Stomach smooth muscle (tissue), 2 donors: ENCODE measurements at regions not wholly inside any gene's neighbourhood (a gene's known extent, or its start where the extent isn't known, plus 50 kb on each side); places are given as distances from the start of the nearest gene placed in this dataset.
"Not testable (repeated sequence)": the region's sequence is repeated elsewhere in the genome, so short reads cannot be mapped to it uniquely, and the experiment has no call there.

Source experiments
- H3K27ac ChIP-seq: one replicate; pipeline ENCODE4 v1.7.0; 2013; ENCODE audit warnings: mild to moderate bottlenecking, low read length, inconsistent platforms
- H3K27me3 ChIP-seq, 2 donors: one replicate each; pipeline ENCODE4 v1.7.0; 2013; ENCODE audit warnings: low read length in 2 of 2; ENCODE audit not compliant: insufficient read depth in 2 of 2, control insufficient read depth in 1 of 2
- H3K36me3 ChIP-seq, 2 donors: one replicate each; pipeline ENCODE4 v1.7.0; 2013; ENCODE audit warnings: low read length in 2 of 2; ENCODE audit not compliant: control insufficient read depth in 2 of 2, insufficient read depth in 2 of 2
- H3K4me1 ChIP-seq: one replicate; pipeline ENCODE4 v1.7.0; 2013; ENCODE audit warnings: low read length; ENCODE audit not compliant: control insufficient read depth, insufficient read depth
- H3K4me3 ChIP-seq, 2 donors: one replicate each; pipeline ENCODE4 v1.7.0; 2013; ENCODE audit warnings: low read length in 2 of 2
- H3K9ac ChIP-seq, 2 donors: one replicate each; pipeline ENCODE4 v1.7.0; 2013; ENCODE audit warnings: low read length in 2 of 2, mild to moderate bottlenecking in 1 of 2
- H3K9me3 ChIP-seq, 2 donors: one replicate each; pipeline ENCODE4 v1.7.0; 2013; ENCODE audit warnings: low read length in 2 of 2; ENCODE audit not compliant: control insufficient read depth in 2 of 2
- donor health status: healthy.
- donor health status: Pancreatic carcinoma.

DNA sequence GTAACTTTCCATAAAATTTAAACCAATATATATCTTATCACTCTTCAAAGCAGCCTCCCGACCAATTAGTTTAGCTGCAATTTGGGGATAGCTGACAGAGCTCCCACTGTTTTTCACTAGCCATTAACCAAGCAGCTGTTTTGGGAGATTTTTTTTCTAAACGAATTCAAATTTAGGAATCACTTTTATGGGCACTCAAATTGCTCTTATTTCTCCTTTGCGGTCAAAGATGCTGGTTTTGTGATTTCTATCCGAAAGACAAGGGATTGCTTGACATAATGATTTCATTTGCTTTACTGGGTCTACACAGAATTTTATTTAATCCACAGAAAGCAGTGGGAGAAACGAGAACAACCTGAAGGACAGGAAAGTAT, 505.7 kb upstream of the IL12A start:
- H3K4me3 ChIP-seq = no peak overlapping the region
- H3K36me3 ChIP-seq = no peaks in the 10 kb centered on the region
- no peaks in the 10 kb centered on the region for H3K4me1 ChIP-seq
- no peaks in the 10 kb centered on the region for H3K27me3 ChIP-seq
- H3K27ac ChIP-seq = no peak overlapping the region
- no peak overlapping the region for H3K9ac ChIP-seq
- no peaks in the 10 kb centered on the region for H3K9me3 ChIP-seq

DNA sequence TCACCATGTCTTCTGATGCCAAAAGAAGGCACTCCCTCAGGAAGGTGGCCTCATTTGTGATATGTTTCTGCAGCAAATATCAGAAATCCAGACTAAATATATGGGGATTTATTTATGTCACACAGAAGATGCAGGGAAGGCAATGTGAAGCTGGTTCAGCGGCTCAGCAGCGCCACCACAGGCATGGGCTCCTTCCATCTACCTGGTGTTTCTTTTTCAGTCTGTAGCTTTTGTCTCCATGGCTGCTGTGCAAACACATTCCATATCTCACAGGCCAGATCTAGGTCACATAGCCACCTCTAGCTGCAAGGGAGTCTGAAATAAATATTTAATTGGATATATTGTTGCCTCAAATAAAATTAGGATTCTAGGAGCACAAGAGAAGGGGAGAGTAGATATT, 502.1 kb upstream of the IL12A start:
- Histone ChIP-seq H3K36me3 (no peaks in the 10 kb centered on the region), H3K4me3 (no peak overlapping the region), H3K27me3 (no peaks in the 10 kb centered on the region), H3K9me3 (peaks cover 0 to 2% of the 10 kb centered on the region in 2 donors), H3K27ac (no peak overlapping the region), H3K4me1 (no peaks in the 10 kb centered on the region), H3K9ac (no peak overlapping the region)

DNA sequence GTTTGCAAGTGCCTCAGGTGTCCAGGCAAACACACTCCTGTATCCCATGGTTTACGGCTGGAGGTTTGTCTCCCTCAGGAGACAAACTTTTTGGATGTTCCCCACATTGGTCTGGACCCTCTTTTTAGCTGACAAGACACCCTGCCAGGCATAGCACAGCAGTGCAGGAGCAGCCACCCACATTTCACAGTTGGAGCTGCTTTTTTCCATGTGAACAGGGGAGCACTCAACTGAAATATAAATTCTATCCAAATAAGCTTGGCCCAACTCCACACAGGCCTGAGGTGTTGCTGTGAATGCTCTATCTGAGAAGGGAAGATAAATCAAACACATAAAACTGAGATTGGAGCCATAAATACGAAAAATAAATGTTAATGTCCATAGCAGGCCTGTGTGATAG, 501.3 kb upstream of the IL12A start:
- H3K4me1 ChIP-seq = no peaks in the 10 kb centered on the region
- no peaks in the 10 kb centered on the region for H3K27me3 ChIP-seq
- no peak overlapping the region for H3K27ac ChIP-seq
- H3K9ac ChIP-seq = no peak overlapping the region
- H3K9me3 ChIP-seq = peaks cover 0 to 2% of the 10 kb centered on the region in 2 donors
- no peak overlapping the region for H3K4me3 ChIP-seq
- no peaks in the 10 kb centered on the region for H3K36me3 ChIP-seq

- Histone ChIP-seq H3K27me3 (no peaks in the 10 kb centered on the region), H3K36me3 (no peaks in the 10 kb centered on the region), H3K4me3 (no peak overlapping the region), H3K9ac (no peak overlapping the region), H3K27ac (no peak overlapping the region), H3K4me1 (no peaks in the 10 kb centered on the region), H3K9me3 (peaks cover 0 to 2% of the 10 kb centered on the region in 2 donors)
Measured at GRCh38 chr3:159488602-159489001, 500.0 kb upstream of the IL12A start.

GRCh38 chr3:159497361-159497760, 491.3 kb upstream of the IL12A start:
- no peak overlapping the region for H3K4me3 ChIP-seq
- no peak overlapping the region for H3K27ac ChIP-seq
- no peaks in the 10 kb centered on the region for H3K36me3 ChIP-seq

DNA sequence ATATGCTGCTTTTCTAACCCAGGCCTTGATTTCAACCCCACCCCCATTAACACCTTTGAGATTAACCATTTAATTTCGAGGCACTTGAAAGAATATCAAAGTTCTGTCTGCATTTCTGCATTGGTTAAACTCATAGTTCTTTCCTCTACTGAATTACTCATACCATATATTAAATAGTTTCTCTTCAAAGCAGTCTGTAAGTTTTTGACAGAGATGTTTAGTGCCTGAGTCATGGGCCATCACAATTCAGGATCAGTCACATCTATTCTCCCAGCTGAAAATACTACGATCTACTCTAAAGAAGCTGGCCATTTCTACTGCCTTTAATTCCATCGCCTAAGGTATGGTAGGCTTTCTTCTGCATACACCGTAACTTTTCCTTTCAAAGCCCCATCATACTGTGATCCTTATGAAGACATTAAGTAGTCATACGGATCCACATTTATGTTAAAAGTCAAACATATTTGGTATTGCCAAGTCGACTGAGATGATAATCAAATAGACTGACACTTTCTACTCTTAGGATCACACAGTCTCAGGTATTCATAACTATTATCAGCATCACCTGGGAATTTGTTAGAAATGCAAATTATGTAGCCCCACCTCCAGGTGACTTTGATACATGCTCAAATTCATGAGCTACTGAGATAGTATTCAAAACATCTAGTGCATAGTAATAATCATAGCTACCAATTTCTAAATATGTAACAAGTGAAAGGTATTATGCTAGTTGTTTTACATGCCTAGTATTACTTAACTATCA, 489.4 kb upstream of the IL12A start:
- Histone ChIP-seq H3K27me3 (no peaks in the 10 kb centered on the region), H3K4me3 (no peak overlapping the region), H3K9ac (no peak overlapping the region), H3K27ac (no peak overlapping the region), H3K4me1 (no peaks in the 10 kb centered on the region), H3K9me3 (no peaks in the 10 kb centered on the region), H3K36me3 (no peaks in the 10 kb centered on the region)

More at GRCh38 chr3:159497361-159497760, 491.3 kb upstream of the IL12A start:
- H3K27me3 ChIP-seq = no peaks in the 10 kb centered on the region
- no peak overlapping the region for H3K9ac ChIP-seq
- H3K4me1 ChIP-seq = no peaks in the 10 kb centered on the region
- H3K9me3 ChIP-seq = no peaks in the 10 kb centered on the region

GRCh38 chr3:159501029-159501428, 487.6 kb upstream of the IL12A start:
- no peak overlapping the region for H3K9ac ChIP-seq
- H3K4me3 ChIP-seq = no peak overlapping the region
- H3K27me3 ChIP-seq = no peaks in the 10 kb centered on the region
- no peaks in the 10 kb centered on the region for H3K36me3 ChIP-seq
- H3K27ac ChIP-seq = no peak overlapping the region
- no peaks in the 10 kb centered on the region for H3K9me3 ChIP-seq
- no peaks in the 10 kb centered on the region for H3K4me1 ChIP-seq

DNA sequence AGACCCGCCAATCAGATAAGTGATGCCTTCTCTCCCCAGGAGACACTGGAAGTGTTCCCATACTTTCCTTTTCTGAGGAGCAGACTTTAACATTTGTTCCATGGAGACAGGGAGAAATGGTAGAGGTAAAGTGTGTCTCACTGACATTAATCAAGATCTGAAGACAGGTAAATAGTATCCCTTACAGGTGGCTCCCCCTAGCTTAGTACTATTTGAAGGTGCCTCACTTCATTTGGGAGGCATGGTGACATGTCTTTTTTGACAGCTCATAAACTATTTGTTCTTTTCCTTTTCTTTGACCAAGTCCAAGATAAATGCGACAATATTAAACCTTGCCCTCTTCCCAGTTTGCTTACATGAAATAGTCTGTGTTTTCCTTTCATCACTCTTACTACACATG, 485.6 kb upstream of the IL12A start:
- H3K4me1 ChIP-seq = no peaks in the 10 kb centered on the region
- no peak overlapping the region for H3K4me3 ChIP-seq
- no peaks in the 10 kb centered on the region for H3K9me3 ChIP-seq
- no peaks in the 10 kb centered on the region for H3K36me3 ChIP-seq
- H3K9ac ChIP-seq = no peak overlapping the region
- no peaks in the 10 kb centered on the region for H3K27me3 ChIP-seq
- no peak overlapping the region for H3K27ac ChIP-seq

GRCh38 chr3:159510988-159511387, 477.6 kb upstream of the IL12A start:
- not testable (repeated sequence) for H3K27ac ChIP-seq, H3K9me3 ChIP-seq, H3K9ac ChIP-seq, H3K4me3 ChIP-seq, H3K4me1 ChIP-seq, H3K27me3 ChIP-seq, H3K36me3 ChIP-seq

- Histone ChIP-seq H3K36me3 (no peaks in the 10 kb centered on the region), H3K4me3 (no peak overlapping the region), H3K27me3 (no peaks in the 10 kb centered on the region), H3K27ac (no peak overlapping the region), H3K9ac (no peak overlapping the region), H3K4me1 (no peaks in the 10 kb centered on the region), H3K9me3 (no peaks in the 10 kb centered on the region)
Measured at GRCh38 chr3:159513444-159513843, 475.2 kb upstream of the IL12A start.

- Histone ChIP-seq H3K9ac (no peak overlapping the region), H3K36me3 (no peaks in the 10 kb centered on the region), H3K9me3 (no peaks in the 10 kb centered on the region), H3K4me1 (no peaks in the 10 kb centered on the region), H3K27ac (no peak overlapping the region), H3K27me3 (no peaks in the 10 kb centered on the region), H3K4me3 (no peak overlapping the region)
Measured at GRCh38 chr3:159513867-159514380, 474.7 kb upstream of the IL12A start.
